HG02885 (cell line): ENCODE measurements at regions not wholly inside any gene's neighbourhood (a gene's known extent, or its start where the extent isn't known, plus 50 kb on each side); places are given as distances from the start of the nearest gene placed in this dataset.
"Not testable (repeated sequence)": the region's sequence is repeated elsewhere in the genome, so short reads cannot be mapped to it uniquely, and the experiment has no call there.

Experiments used
- ATAC-seq: cut with Tn5 transposase; IDR thresholded peaks from one replicate; pipeline ENCODE4 v1.9.1; 2021; ENCODE audit warnings: mild to moderate bottlenecking; ENCODE audit not compliant: unreplicated experiment, poor library complexity

DNA sequence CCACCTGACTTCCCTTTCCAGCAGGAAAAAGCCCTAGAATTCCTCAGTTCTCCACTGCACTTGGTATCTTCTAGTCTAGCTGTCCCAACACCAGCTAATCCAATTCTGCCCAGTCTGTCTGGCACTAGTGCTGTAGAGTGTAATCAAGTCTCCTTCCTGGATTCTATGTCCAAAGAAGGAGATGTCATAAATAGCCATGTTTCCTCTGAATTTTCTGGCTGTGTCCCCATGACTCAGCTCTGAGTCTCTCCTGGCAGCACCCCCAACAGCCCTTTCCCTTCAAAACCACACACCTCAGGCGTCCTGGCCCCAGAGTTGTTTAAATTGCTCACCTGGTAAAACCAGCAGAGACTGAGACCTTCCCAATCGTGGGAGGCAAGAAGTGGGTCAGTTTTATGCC, 197.2 kb downstream of the GRXCR1 start:
- ATAC-seq: no peak

DNA sequence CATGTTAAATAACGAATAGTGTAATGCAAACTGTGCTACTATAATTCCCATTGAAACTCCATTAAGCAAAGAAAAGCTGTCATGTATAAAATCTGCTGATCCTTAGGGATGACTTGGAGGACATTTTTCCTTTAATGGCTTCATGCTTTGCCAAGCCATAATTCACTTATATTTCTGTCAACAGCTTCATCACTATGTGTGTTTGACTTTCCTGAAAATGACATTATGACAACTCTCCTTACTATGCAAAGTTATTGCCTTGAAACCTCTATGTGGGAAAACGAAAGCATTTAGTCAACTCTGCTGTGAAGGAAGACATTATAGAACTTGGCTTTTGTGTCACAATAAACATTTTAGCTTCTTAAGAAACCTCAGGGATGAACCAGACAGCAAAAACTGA, 210.5 kb downstream of the GRXCR1 start:
- ATAC-seq: no peak

DNA sequence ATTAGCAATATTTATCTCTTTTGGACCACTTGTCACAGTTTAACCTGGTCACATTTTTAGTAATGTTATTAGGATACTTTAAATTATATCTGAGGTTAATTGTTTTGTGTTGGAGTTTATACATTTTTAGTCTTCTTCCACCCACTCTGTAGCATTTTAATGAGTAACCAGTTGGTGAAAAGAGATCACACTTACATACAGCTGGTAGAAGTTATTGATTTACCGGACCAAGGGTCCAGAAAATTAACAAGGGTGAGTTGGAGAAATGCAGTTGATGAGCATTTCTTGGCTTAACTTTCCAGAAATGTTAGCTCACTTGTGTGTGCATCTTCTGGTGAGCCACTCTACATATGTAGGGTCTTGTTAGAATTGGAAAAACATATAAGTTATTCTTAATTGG, 219.6 kb downstream of the GRXCR1 start:
- no peak for ATAC-seq

DNA sequence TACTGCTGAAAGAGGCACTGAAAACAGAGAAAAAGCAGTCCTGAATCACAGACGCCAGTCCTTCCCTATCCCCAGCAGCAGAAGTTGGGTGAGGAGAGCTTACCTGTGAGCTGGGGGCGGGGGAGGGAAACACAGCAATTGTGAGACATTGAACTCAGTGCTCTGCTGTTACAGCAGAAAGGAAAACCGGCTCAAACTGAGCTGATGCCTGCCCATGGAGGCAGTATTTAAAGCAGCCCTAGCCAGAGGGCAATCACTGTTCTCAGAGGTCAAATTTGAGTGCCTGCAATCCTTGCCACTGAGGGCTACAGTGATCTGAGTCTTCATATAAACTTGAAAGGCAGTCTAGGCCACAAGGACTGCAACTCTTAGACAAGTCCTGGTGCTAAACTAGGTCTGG, 220.7 kb downstream of the GRXCR1 start:
- no peak for ATAC-seq

DNA sequence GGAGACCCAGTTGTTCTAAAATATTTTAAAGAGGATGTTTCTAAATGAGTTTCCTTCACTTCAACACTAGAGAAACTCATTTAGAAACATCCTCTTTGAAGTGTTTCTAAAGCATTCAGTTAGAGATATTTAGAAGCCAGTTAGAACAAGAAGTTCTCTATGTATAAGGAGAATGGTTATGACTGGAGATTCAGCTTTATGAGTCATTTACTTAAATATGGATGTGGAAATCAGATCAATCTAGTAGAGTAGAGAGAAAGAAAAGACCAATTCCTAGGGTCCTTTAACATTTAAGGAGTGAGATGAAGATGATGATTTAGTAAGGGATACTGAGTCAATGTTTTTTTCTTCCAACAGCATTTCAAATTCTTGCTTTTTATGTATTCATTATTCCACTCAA, 234.1 kb downstream of the GRXCR1 start:
- no peak for ATAC-seq

DNA sequence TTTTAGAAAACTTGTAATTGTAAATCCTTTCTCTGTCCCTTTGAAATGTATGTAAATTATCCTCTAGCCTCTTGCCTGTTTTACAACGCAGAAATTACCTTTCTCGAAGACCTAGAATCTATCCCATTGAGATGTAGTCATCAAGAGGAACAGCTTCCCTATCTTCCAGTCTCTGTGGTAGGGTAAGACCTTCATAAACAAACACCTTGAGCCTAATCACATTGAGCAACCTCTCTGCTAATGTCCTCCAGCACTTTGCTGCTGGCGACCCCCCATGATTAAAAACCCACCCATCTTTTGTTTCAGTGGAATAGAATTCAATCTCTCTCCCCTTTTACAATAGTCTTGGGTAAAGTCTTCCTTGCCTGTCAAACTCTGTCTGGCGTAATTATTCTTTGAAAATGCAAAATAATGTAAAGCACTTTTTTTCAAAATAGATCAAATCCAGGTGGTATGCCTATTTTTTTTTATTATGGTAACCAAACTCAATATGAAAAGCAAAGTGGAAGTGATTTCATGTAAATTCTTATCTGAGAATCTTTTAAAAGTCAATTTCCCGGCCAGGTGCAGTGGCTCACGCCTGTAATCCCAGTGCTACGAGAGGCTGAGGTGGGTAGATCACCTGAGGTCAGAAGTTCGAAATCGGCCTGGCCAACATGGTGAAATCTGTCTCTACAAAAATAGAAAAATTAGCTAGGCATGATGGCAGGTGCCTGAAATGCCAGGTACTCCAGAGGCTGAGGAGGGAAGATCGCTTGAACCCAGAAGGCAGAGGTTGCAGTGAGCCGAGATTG, 237.9 kb downstream of the GRXCR1 start:
- no peak for ATAC-seq

DNA sequence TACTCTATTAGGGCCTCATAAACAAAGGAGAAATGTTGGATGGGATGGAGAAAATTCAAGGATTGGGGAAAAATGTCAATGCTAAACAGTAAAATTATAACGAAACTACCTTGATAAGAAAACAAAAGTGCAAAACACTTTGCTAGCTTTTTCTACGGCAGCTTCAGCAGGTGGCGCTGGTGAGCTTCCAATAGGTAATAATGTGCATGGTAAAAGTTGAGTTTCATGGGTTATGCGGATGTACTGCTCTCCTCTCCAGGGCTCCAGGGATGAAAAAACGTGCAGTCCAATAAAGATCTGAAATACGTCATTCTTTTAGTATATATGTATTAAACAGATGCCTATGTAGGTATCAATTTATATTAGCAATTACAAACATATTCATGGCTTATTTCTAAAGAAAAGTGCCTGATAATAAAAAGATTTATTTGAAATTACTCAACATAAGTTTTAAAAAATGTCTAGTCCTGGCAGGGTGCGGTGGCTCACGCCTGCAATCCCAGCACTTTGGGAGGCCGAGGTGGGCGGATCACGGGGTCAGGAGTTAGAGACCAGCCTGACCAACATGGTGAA, 239.6 kb downstream of the GRXCR1 start:
- ATAC-seq: peak; percentile 93

DNA sequence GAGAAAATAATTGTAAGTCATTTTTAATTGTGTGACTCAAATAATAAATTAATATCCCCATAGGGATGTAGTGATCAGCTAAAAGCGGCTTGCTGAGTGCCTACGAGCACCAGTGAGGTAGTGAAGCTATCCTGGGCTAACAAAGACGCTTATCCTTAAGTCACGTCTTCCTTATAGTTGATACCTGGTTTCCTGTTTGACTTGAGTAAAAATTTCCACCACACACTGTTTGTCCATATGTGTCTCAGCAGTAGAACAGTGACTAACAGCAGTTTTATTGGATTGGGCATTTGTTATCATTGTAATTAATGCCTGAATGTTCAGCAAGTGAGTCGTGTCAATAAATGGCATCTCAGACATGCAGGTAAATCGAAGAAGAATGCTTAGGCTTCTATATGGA, 241.1 kb downstream of the GRXCR1 start:
- ATAC-seq: no peak

DNA sequence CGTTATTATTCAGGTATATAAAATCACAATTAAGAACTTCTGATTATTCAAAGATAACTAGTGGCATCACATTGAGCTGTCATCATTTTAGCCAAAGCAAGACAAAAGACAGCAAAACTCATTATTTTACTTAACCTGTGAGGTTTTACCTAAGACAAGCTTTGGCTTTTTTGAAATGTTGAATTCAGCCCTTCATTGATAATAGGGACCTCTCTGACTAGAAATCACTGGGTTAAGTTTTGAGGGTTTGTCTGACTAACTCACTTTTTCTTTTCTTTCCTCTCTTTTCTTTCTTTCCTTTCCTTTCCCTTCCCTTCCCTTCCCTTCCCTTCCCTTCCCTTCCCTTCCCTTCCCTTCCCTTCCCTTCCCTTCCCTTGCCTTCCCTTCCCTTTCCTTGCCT, 244.2 kb downstream of the GRXCR1 start:
- ATAC-seq: no peak

DNA sequence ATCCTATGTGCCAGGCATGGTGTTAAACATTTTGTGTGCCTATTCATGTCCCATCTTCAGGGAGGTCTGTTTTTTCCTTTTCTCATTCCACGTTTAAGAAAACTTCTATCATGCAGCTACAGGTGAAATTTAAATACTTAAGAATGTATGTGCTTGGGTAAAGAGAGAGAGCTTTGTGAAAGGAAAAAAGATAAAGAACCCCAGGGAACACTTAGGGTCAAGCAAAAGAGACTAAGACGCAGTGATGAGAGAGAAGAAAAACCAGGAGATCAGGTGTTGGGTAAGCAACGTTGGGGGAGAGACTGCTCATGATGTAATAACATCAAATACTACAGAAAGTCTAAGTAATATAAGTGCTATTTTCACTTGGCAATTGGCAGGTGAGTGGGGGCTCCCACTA, 253.7 kb downstream of the GRXCR1 start:
- ATAC-seq: no peak

DNA sequence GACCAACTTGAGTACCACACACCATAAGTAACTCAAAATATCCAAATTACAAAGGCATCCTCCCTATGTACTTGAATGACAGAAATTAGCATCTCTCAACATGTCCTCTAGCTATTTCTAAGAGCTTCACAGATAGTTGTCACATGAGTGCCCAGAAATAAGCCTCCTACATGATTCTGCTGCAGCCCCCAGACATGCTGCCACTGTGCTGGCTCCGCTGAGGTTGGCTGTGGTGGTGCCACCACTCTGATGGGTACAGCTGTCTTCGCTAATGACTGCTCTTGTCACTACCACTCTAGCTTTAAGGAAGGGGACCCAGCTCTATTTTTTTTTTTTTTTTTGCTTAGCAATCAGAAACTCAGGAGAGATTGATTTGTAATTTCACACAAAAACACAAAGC, 256.0 kb downstream of the GRXCR1 start:
- no peak for ATAC-seq

DNA sequence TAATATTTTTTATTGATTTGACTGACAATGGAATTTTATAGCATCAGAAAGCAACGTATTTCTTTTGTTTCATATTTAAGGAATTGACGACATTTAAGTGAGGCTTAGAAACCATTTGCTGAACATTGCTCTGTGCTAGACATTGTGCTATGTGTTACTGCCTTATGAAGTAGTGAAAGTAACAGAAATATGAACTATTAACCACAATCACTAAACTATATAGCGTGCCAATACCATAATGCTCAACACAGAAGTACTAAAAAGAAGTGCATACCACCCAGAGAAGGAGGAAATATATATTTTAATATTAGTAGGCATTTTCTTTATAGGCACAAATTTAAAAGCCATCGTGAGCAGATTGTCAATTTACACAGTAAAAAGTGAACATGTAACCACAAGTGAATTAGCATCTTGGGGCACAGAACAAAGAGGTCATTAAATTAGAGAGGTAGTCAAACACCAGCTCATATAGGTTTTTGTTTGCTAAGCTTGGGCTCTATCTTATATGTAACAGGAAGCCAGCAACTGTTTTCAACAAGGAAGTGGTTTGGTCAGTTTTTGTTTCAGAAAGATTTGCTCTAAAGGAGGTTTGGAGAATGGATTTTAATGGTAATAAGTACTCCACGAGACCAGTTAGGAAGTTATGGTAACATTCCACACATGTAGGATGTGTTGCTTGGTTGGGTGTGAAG, 270.7 kb downstream of the GRXCR1 start:
- no peak for ATAC-seq

DNA sequence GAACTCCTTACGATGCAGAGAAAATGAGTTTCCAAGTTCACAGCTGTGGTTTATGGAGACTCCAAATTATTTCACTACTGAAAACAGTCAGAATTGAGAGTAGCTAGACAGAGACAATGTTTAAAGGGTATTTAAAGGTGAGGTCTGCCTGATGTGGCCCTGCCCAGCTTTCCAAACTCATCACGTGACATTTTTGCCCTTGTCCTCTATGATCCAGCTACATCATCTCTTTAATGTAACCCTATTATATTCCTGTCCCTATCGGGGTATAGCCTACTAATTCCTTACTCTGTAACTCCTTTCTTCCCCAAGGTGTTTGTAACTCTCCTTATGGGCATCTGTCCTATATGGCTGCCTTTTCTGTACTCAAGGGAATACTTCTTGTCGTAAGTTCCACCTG, 297.2 kb downstream of the GRXCR1 start:
- no peak for ATAC-seq

DNA sequence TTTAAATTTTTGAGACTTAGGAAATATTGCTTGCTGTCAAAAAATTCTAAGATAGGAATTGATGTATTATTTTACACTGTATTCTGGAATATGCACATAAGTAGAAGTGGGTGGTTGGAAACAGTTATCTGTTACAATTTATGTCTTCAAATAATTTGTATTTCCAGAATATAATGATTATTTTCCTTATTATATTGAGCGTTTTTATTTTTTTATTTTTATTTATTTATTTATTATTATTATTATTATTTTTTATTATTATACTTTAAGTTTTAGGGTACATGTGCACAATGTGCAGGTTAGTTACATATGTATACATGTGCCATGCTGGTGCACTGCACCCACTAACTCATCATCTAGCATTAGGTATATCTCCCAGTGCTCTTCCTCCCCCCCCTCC, 320.1 kb downstream of the GRXCR1 start:
- not testable (repeated sequence) for ATAC-seq

DNA sequence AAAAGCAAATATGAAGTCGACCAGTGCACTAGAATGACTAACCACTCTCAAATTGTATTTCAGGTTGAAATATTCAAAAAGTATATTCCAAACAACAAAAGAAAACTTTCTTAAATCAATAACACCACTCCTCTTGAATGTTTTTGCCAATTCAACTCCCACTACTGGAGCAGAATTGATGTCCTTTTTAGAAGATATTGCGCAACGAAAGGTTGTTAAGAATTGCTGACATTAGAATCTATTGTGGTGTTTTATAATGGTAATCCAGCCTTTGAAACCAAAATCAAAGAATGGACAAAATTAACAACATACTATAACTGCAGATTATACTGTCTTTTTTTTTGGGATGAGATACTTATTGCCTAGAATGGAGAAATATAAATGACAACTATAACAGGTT, 331.3 kb downstream of the GRXCR1 start:
- no peak for ATAC-seq

DNA sequence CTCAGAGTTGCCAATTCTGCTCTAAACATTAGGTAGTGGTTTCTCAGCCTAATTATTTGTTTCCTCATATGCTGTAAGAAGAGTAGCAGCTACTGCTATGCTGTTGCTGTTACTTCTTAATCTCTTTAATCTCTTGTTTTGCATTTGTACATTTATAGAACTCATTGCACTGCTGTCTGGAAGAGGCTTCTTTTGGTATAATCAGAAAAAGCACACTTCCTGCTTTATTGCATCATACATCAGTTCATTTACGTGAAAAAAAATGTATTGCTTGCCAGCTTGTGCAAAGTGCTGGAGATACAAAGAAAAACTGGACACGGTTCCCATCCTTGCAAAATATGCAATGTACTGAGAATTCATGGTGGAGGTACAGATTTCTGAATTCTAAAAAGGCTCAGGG, 332.0 kb downstream of the GRXCR1 start:
- ATAC-seq: no peak

DNA sequence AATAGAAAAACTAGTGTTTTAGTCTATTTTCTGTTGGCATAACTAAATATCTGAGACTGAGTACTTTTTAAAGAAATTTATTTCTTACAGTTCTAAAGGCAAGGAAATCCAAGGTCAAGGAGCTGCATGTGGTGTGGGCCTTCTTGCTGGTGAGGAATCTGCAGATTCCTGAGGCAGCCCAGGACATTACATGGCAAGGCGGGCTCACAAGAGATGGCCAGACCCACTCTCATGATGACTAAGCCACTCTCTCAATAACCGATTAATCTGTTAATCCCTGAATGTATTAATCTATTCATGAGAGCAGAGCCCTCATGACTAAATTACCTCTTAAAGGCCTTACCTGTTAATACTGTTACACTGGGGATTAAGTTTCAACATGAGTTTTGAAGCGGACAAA, 340.8 kb downstream of the GRXCR1 start:
- ATAC-seq: no peak

DNA sequence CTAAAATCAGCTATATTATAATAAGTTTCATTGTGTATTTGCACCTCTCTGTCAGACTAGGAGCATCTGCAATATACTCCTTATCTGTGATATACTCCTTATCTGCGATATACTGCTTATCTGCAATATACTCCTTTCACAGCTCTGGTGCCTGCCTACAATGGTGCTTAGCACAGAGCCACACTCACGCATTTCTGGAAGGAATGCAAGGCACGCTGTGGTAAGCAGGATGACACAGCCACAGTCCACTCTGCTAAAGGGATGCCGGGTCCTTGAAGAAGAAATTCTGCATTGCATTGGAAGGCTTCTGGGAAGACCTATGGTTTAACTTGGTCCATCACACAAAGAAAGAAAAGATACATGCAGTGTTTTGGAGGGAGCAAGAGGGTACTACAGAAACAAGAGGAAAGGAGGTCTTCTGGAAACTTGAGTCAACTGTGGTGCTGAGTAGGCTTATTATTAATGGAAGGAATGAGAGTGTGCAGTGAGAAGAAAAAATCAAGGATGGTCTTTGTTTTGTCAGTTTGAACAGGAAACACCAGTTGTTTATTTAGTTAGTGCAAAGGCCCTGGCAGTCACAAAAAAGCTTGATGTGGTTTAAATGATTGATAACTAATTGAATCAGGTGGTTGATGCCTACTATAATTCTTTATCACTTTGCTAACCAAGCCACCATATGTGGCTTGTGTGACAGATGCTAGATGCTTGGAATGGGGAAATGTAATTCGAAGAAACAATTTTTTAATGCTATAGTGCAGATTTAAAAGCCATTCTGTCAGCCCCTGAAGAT, 342.3 kb downstream of the GRXCR1 start:
- no peak for ATAC-seq

DNA sequence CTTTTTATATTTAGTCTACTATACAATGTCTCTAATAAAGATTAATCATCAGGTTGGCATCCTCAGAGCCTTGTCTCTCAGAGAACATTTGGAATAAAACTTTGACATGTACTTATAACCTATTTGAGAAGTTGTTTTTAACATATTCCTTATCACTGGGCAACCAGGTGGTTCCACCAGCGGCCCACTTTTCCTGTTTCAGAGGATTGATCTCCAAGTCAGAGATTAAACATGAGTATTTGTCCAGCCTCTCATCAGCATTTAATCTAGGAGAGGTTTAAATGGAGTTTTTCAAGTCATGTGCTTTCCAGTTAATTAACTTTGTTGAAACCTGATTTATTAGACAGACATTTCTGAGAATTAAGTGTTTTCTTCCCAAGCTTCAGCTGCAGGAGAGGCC, 345.5 kb downstream of the GRXCR1 start:
- no peak for ATAC-seq

DNA sequence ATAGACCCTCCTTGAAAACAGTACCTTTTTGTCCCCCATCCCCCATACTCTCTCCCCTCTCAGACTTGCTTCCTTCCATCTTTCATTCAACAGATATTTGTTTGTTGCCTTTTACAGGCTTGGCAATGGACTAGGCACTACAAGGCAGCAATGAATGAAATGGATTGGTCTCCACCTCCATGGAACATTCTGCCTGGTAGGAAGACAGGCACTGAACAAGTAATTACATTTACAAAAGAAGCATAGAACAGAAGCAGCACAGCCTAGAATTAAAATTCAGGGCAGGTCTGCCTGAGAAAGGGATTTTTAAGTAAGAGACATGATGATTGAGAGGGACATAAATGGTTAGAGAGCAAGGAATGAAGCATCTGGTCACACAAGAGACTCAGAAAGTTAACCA, 346.1 kb downstream of the GRXCR1 start:
- no peak for ATAC-seq

DNA sequence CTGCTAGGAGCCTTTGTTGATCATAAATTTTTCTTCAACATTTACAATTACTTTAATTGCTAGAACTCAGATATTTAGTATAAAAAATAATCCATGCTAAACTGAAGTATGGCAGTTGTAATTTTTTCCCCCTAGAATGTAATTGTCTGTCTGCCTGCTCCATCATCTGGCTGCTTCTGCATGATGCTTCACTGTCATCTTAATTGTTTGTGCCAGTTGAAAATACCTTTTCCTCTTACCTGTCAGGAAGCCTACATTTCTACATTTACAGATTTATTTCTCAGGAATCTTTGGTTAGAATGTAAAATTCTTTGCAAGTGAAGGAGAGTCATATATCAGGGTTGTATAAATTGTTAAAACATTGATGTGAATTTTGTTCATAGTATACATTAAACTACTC, 348.6 kb downstream of the GRXCR1 start:
- ATAC-seq: no peak
